ENCODE measurements at regions not wholly inside any gene's neighbourhood (a gene's known extent, or its start where the extent isn't known, plus 50 kb on each side); places are given as distances from the start of the nearest gene placed in this dataset.
"Not testable (repeated sequence)": the region's sequence is repeated elsewhere in the genome, so short reads cannot be mapped to it uniquely, and the experiment has no call there.

DNA sequence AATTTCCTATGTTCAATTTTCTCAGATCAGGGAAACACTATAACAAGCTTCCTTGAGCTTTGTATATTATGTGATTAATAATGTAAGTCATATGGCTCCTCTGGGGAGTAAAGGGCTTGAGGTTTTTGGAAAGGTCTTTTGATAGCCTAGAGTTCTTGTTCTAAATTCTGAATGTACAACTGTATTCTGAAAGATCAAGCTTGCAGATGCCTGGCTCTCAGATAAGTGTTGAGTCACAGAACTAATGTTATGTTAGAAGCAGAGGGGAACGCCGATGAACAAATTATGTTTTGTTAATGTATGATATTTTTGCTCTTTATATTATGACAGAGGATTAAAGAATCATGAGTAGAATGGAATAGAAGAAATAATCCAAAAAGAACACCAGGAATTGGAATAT lies 170.1 kb downstream of the RPRM start:
- Histone ChIP-seq H3K27ac (ENCODE audit: low read length) (no peak overlapping the region), H3K9me3 (ENCODE audit: control insufficient read depth, insufficient read depth, low read length) (no peaks in the 10 kb centered on the region), H3K4me1 (ENCODE audit: control insufficient read depth, insufficient read depth, low read length) (no peaks in the 10 kb centered on the region), H3K27me3 (ENCODE audit: control insufficient read depth, insufficient read depth, low read length) (no peaks in the 10 kb centered on the region), H3K4me3 (ENCODE audit: low read length) (no peak overlapping the region), H3K36me3 (ENCODE audit: control insufficient read depth, insufficient read depth, low read length) (no peaks in the 10 kb centered on the region)
- WGBS (ENCODE audit: insufficient coverage, insufficient read length), result no CpG with 5 or more reads among the region's 2 CpGs
- no peak for DNase-seq (ENCODE audit: low read depth, low spot score)

DNA sequence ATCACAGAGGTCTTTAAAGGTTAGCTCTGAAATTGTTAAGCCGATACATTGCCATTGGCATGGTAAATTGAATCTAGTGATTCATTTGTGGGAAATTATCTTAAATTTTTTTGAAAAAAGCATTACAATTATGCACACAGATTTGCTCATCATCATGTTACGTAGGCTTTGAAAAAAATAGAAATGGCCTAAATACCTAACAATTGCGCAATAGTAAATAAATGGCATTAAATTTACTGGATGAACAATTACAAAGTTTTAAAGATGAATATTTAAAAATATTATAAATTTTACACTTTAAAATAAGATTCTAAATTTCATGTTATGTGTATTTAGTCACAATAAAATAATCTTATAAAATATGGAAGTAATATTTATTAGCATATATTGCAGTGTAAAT lies 171.3 kb downstream of the RPRM start:
- DNase-seq (ENCODE audit: low read depth, low spot score), result no peak
- Histone ChIP-seq H3K4me3 (ENCODE audit: low read length) (no peak overlapping the region), H3K9me3 (ENCODE audit: control insufficient read depth, insufficient read depth, low read length) (no peaks in the 10 kb centered on the region), H3K36me3 (ENCODE audit: control insufficient read depth, insufficient read depth, low read length) (no peaks in the 10 kb centered on the region), H3K27ac (ENCODE audit: low read length) (no peak overlapping the region), H3K4me1 (ENCODE audit: control insufficient read depth, insufficient read depth, low read length) (no peaks in the 10 kb centered on the region), H3K27me3 (ENCODE audit: control insufficient read depth, insufficient read depth, low read length) (no peaks in the 10 kb centered on the region)
- WGBS (ENCODE audit: insufficient coverage, insufficient read length), result no CpG with 5 or more reads among the region's 3 CpGs

DNA sequence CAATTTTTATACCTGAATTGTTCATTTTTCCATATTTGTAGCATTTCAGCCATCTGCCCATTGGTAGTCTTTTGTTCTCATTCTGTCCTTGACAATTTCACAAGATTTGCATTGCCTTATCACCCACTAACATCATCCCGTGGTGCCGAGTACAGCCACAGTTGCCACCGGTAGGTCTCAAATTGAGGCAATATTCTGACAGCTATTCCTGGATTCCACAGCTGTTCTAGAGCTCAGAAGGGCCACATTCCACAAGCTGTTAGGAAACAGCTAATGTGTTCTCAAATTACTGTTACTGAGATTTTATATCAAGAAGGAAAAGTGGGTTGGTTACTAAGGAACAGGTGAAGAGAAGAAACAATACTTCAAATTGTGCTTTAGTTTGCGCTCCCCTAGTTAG lies 178.8 kb downstream of the RPRM start:
- DNase-seq (ENCODE audit: low read depth, low spot score), result no peak
- Histone ChIP-seq H3K27ac (ENCODE audit: low read length) (no peak overlapping the region), H3K4me1 (ENCODE audit: control insufficient read depth, insufficient read depth, low read length) (no peaks in the 10 kb centered on the region), H3K36me3 (ENCODE audit: control insufficient read depth, insufficient read depth, low read length) (no peaks in the 10 kb centered on the region), H3K4me3 (ENCODE audit: low read length) (no peak overlapping the region), H3K27me3 (ENCODE audit: control insufficient read depth, insufficient read depth, low read length) (no peaks in the 10 kb centered on the region), H3K9me3 (ENCODE audit: control insufficient read depth, insufficient read depth, low read length) (no peaks in the 10 kb centered on the region; the same call in 1 of the 2 replicates)
- no CpG with 5 or more reads among the region's 4 CpGs for whole genome bisulfite sequencing (ENCODE audit: insufficient coverage, insufficient read length)

DNA sequence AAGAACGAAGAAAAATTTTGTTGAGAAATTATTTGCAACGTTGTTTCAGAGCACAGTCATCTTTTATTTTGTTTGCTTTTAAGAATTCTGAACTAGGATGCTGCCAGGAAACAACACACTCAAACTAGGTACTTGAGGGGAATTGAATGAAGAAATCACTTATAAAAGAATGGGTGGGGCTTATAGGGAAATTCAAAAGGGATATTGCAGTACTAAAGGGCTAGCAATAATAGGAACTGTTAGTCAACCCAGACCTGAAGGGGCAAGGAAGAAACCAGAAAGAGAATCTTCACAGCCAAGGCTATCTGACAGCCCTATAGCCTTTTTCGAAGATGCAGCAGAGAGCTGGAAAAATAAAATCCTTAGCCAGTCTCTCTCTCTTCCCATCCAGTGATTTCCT lies 179.3 kb downstream of the RPRM start:
- 100% methylated on average over 2 of the region's 3 CpGs for WGBS (ENCODE audit: insufficient coverage, insufficient read length)
- H3K36me3 ChIP-seq (ENCODE audit: control insufficient read depth, insufficient read depth, low read length), result no peaks in the 10 kb centered on the region
- DNase-seq (ENCODE audit: low read depth, low spot score), result no peak

DNA sequence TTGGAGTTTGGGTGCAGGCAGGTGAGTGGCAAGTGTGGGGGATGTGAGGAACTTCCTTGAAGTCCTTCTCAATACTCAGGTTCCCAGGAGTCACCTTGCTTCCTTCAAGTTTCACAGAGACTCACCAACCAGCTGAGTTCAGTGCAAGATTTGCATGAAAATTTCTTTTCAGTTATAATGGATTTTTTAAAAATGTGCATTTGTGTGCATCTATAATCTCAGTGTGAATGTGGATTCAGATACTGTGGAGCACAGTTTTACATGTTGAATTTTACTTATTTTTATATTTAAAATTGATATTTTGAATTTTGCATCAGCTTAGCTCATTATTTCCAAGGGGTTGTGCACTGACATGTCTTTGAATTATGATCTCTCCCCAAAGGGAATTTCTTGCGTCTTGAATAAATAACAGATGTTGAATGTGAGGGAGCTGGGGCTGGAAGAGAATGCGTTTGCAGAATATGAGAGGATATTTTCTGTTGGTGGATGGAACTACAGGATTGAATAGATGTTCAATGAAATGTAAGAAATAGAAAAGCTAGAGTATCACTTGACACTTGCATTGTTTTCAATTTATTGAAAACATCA lies 184.3 kb downstream of the RPRM start:
- no peak overlapping the region for H3K27ac ChIP-seq (ENCODE audit: low read length)
- H3K9me3 ChIP-seq (ENCODE audit: control insufficient read depth, insufficient read depth, low read length), result no peaks in the 10 kb centered on the region; the same call in 1 of the 2 replicates
- WGBS (ENCODE audit: insufficient coverage, insufficient read length), result no CpG with 5 or more reads among the region's 2 CpGs
- H3K4me1 ChIP-seq (ENCODE audit: control insufficient read depth, insufficient read depth, low read length), result no peaks in the 10 kb centered on the region
- H3K36me3 ChIP-seq (ENCODE audit: control insufficient read depth, insufficient read depth, low read length), result no peaks in the 10 kb centered on the region
- DNase-seq (ENCODE audit: low read depth, low spot score), result no peak
- no peak overlapping the region for H3K4me3 ChIP-seq (ENCODE audit: low read length)
- no peaks in the 10 kb centered on the region for H3K27me3 ChIP-seq (ENCODE audit: control insufficient read depth, insufficient read depth, low read length)

More for the DNA sequence above, 179.3 kb downstream of the RPRM start:
- H3K4me3 ChIP-seq (ENCODE audit: low read length), result no peak overlapping the region
- no peaks in the 10 kb centered on the region for H3K27me3 ChIP-seq (ENCODE audit: control insufficient read depth, insufficient read depth, low read length)
- H3K4me1 ChIP-seq (ENCODE audit: control insufficient read depth, insufficient read depth, low read length), result no peaks in the 10 kb centered on the region
- H3K27ac ChIP-seq (ENCODE audit: low read length), result no peak overlapping the region
- H3K9me3 ChIP-seq (ENCODE audit: control insufficient read depth, insufficient read depth, low read length), result no peaks in the 10 kb centered on the region; the same call in 1 of the 2 replicates

DNA sequence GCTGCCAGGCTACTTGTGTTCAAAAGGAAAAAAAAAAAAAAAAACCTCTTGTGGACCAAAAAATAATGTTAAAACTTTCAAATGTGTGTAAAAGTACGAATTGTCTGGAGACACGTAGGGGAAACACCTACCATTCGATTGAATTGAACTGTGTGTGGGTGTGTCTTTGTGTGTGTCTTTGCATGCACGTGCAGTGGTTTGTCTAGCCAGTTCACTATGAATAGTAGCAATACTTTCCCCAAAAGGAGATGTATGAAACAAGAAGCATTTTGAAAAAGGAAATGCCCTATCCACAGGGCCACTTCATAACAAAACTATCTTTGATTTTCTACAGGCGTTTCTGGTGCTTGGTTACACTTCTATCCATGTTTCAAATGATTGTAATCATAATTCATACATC lies 186.8 kb downstream of the RPRM start:
- Histone ChIP-seq H3K27me3 (ENCODE audit: control insufficient read depth, insufficient read depth, low read length) (no peaks in the 10 kb centered on the region), H3K9me3 (ENCODE audit: control insufficient read depth, insufficient read depth, low read length) (no peaks in the 10 kb centered on the region; the same call in 1 of the 2 replicates), H3K4me1 (ENCODE audit: control insufficient read depth, insufficient read depth, low read length) (no peaks in the 10 kb centered on the region), H3K27ac (ENCODE audit: low read length) (no peak overlapping the region), H3K36me3 (ENCODE audit: control insufficient read depth, insufficient read depth, low read length) (no peaks in the 10 kb centered on the region), H3K4me3 (ENCODE audit: low read length) (no peak overlapping the region)
- WGBS (ENCODE audit: insufficient coverage, insufficient read length), result no CpG with 5 or more reads among the region's 5 CpGs
- DNase-seq (ENCODE audit: low read depth, low spot score), result no peak

DNA sequence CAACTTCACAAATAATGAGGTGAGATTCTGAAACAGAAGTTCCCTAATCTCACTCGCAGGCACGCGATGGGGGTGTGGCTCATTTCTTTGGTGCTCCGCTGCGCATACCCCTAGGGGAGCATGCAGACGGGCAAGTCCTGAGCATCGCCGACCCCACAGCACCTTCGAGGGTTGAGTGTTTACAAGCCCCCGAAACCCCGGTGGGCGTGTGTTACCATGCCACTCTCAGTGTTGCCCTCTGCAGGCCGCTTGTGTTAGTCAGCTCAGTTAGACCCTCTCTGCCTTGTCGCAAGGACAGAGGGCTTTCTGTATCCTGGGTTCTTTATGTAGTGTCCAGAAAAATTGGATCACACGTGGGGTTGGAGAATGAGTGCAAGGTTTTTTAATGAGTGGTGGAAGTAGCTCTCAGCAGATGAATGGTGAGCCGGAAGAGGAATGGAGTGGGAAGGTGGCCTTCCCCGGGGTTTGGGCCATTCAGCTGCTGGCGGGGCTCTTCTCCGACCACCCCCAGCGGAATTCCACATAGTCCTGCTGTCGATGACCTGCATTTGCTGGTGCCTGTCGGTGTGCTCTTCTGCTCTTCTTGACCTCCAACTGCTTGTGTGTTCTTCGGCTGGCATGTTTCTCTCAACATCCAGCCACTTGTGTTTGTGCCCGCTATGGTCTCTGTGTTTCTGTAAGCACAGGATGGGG lies 191.3 kb downstream of the RPRM start:
- H3K27ac ChIP-seq (ENCODE audit: low read length), result no peak overlapping the region
- peak; percentile 58 for DNase-seq (ENCODE audit: low read depth, low spot score)
- H3K9me3 ChIP-seq (ENCODE audit: control insufficient read depth, insufficient read depth, low read length), result no peaks in the 10 kb centered on the region
- no CpG with 5 or more reads among the region's 24 CpGs for WGBS (ENCODE audit: insufficient coverage, insufficient read length)
- H3K36me3 ChIP-seq (ENCODE audit: control insufficient read depth, insufficient read depth, low read length), result no peaks in the 10 kb centered on the region
- H3K4me3 ChIP-seq (ENCODE audit: low read length), result no peak overlapping the region
- H3K4me1 ChIP-seq (ENCODE audit: control insufficient read depth, insufficient read depth, low read length), result no peaks in the 10 kb centered on the region
- no peaks in the 10 kb centered on the region for H3K27me3 ChIP-seq (ENCODE audit: control insufficient read depth, insufficient read depth, low read length)

DNA sequence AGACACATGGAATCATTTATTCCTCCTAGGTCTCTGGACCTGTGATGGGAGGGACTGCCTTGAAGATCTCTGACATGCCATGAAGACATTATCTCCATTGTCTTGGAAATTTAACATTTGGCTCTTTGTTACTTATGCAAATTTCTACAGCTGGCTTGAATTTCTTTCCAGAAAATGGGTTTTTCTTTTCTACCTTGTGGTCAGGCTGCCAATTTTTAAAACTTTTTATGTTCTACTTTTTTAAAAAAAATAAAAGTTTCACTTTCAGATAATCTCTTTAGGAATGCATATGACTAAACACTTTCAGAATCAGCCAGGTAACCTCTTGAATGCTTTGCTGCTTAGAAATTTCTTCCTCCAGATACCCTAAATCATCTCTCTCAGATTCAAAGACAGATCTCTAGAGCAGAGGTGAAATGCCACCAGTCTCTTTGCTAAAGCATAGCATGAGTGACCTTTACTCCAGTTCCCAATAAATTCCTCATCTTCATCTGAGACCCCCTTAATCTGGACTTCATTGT lies 209.6 kb downstream of the RPRM start:
- no peak overlapping the region for H3K4me3 ChIP-seq (ENCODE audit: low read length)
- 0 out of 2 replicates have a peak, but pooled peaks cover 2% of the 10 kb centered on the region for H3K36me3 ChIP-seq (ENCODE audit: control insufficient read depth, insufficient read depth, low read length)
- H3K4me1 ChIP-seq (ENCODE audit: control insufficient read depth, insufficient read depth, low read length), result no peaks in the 10 kb centered on the region
- no peaks in the 10 kb centered on the region for H3K9me3 ChIP-seq (ENCODE audit: control insufficient read depth, insufficient read depth, low read length)
- no peaks in the 10 kb centered on the region for H3K27me3 ChIP-seq (ENCODE audit: control insufficient read depth, insufficient read depth, low read length)
- H3K27ac ChIP-seq (ENCODE audit: low read length), result no peak overlapping the region
- no peak for DNase-seq (ENCODE audit: low read depth, low spot score)

DNA sequence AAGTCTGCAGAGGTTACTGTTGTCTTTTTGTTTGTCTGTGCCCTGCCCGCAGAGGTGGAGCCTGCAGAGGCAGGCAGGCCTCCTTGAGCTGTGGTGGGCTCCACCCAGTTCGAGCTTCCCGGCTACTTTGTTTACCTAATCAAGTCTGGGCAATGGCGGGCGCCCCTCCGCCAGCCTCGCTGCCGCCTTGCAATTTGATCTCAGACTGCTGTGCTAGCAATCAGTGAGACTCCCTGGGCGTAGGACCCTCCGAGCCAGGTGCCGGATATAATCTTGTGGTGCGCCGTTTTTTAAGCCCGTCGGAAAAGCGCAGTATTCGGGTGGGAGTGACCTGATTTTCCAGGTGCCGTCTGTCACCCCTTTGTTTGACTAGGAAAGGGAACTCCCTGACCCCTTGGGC lies 221.7 kb downstream of the RPRM start:
- WGBS (ENCODE audit: insufficient coverage, insufficient read length), result no CpG with 5 or more reads among the region's 18 CpGs
- not testable (repeated sequence) for H3K4me3 ChIP-seq (ENCODE audit: low read length); H3K27ac ChIP-seq (ENCODE audit: low read length); H3K36me3 ChIP-seq (ENCODE audit: control insufficient read depth, insufficient read depth, low read length); H3K9me3 ChIP-seq (ENCODE audit: control insufficient read depth, insufficient read depth, low read length); DNase-seq (ENCODE audit: low read depth, low spot score); H3K27me3 ChIP-seq (ENCODE audit: control insufficient read depth, insufficient read depth, low read length); H3K4me1 ChIP-seq (ENCODE audit: control insufficient read depth, insufficient read depth, low read length)

DNA sequence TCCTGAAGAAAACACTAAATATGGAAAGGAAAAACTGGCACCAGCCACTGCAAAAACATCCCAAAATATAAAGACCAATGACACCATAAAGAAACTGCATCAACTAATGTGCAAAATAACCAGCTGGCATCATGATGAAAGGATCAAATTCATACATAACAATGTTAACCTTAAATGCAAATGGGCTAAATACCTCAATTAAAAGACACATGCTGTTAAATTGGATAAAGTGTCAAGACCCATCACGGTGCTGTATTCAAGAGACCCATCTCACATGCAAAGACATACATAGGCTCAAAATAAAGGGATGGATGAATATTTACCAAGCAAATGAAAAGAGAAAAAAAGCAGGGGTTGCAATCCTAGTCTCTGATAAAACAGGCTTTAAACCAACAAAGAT lies 231.9 kb downstream of the RPRM start:
- H3K4me3 ChIP-seq (ENCODE audit: low read length); DNase-seq (ENCODE audit: low read depth, low spot score); H3K4me1 ChIP-seq (ENCODE audit: control insufficient read depth, insufficient read depth, low read length); H3K27me3 ChIP-seq (ENCODE audit: control insufficient read depth, insufficient read depth, low read length); H3K36me3 ChIP-seq (ENCODE audit: control insufficient read depth, insufficient read depth, low read length); H3K9me3 ChIP-seq (ENCODE audit: control insufficient read depth, insufficient read depth, low read length); H3K27ac ChIP-seq (ENCODE audit: low read length): not testable (repeated sequence)
- WGBS (ENCODE audit: insufficient coverage, insufficient read length), result no CpG with 5 or more reads among the region's 1 CpG

DNA sequence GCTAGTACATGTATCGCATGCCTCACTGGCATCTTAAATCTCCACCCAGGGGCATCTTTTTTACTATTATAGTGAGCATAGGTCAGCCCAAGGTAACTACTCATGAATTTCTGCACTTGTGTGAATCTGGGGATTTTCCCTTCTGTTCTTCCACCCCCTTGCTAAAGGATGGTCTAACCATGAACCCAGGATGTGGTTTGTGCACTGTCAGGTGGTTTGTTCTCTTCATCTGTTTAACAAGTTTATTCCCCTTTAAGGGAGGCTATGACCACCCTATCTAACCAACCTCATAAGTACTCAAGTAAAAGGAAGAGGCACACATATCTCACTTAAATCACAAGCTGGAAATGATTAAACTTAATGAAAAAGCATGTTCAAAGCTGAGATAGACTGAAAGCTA lies 243.0 kb downstream of the RPRM start:
- H3K27me3 ChIP-seq (ENCODE audit: control insufficient read depth, insufficient read depth, low read length), result no peaks in the 10 kb centered on the region
- WGBS (ENCODE audit: insufficient coverage, insufficient read length), result no CpG with 5 or more reads among the region's 1 CpG
- no peak overlapping the region for H3K4me3 ChIP-seq (ENCODE audit: low read length)
- DNase-seq (ENCODE audit: low read depth, low spot score), result no peak
- H3K9me3 ChIP-seq (ENCODE audit: control insufficient read depth, insufficient read depth, low read length), result no peaks in the 10 kb centered on the region
- H3K27ac ChIP-seq (ENCODE audit: low read length), result no peak overlapping the region
- H3K4me1 ChIP-seq (ENCODE audit: control insufficient read depth, insufficient read depth, low read length), result no peaks in the 10 kb centered on the region
- H3K36me3 ChIP-seq (ENCODE audit: control insufficient read depth, insufficient read depth, low read length), result no peaks in the 10 kb centered on the region

All from iPS DF 6.9 (cell line).